ENCODE measurements at regions not wholly inside any gene's neighbourhood (a gene's known extent, or its start where the extent isn't known, plus 50 kb on each side); places are given as distances from the start of the nearest gene placed in this dataset.
"Not testable (repeated sequence)": the region's sequence is repeated elsewhere in the genome, so short reads cannot be mapped to it uniquely, and the experiment has no call there.

GRCh38 chr3:73828348-73828747, 203.6 kb upstream of the PDZRN3 start:
- Mint-ChIP-seq H3K27me3 (ENCODE audit: low read depth) (no peaks in the 10 kb centered on the region), H3K9me3 (peaks cover under 1% of the 10 kb centered on the region), H3K36me3 (ENCODE audit: low read depth) (no peaks in the 10 kb centered on the region), H3K27ac (ENCODE audit: unreplicated experiment) (no peak overlapping the region), H3K4me3 (no peak overlapping the region), H3K4me1 (no peaks in the 10 kb centered on the region)
- no peak for DNase-seq (ENCODE audit: low read depth, low spot score)
- TF ChIP-seq, protein P1, sequence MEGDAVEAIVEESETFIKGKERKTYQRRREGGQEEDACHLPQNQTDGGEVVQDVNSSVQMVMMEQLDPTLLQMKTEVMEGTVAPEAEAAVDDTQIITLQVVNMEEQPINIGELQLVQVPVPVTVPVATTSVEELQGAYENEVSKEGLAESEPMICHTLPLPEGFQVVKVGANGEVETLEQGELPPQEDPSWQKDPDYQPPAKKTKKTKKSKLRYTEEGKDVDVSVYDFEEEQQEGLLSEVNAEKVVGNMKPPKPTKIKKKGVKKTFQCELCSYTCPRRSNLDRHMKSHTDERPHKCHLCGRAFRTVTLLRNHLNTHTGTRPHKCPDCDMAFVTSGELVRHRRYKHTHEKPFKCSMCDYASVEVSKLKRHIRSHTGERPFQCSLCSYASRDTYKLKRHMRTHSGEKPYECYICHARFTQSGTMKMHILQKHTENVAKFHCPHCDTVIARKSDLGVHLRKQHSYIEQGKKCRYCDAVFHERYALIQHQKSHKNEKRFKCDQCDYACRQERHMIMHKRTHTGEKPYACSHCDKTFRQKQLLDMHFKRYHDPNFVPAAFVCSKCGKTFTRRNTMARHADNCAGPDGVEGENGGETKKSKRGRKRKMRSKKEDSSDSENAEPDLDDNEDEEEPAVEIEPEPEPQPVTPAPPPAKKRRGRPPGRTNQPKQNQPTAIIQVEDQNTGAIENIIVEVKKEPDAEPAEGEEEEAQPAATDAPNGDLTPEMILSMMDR (conservative IDR thresholded peaks at IDR 0.05), result no peak

GRCh38 chr3:73827725-73828211, 203.0 kb upstream of the PDZRN3 start:
- no peaks in the 10 kb centered on the region for H3K4me1 Mint-ChIP-seq
- H3K27ac Mint-ChIP-seq (ENCODE audit: unreplicated experiment), result peak overlapping the region; percentile 44

DNA sequence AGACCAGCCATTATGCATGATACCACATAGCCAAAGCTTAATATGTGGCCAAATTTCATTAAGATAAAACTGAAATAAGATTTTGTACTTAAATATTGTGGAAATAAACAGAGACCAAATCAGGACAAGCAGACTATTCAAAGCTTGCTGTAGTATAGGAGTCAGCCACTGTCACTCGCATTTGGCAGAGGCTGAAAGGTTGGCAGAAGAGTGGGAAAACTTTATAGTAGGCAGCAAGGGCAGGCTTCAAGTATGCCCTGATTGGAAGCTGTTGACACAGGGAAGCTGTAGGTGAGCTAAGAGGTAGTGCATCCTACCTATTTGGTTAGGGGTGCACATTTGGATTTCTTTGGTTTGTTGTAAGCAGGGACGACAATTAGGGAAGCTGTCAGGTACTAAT, 202.5 kb upstream of the PDZRN3 start:
- no peak for DNase-seq (ENCODE audit: low read depth, low spot score)
- Mint-ChIP-seq H3K9me3 (peaks cover 6% of the 10 kb centered on the region), H3K27me3 (ENCODE audit: low read depth) (no peaks in the 10 kb centered on the region), H3K4me3 (no peak overlapping the region), H3K27ac (ENCODE audit: unreplicated experiment) (no peak overlapping the region), H3K36me3 (ENCODE audit: low read depth) (no peaks in the 10 kb centered on the region), H3K4me1 (no peaks in the 10 kb centered on the region)
- TF ChIP-seq, protein P1 (conservative IDR thresholded peaks at IDR 0.05), result no peak

More at GRCh38 chr3:73827725-73828211, 203.0 kb upstream of the PDZRN3 start:
- DNase-seq (ENCODE audit: low read depth, low spot score), result no peak
- Mint-ChIP-seq H3K36me3 (ENCODE audit: low read depth) (no peaks in the 10 kb centered on the region), H3K9me3 (peaks cover 2% of the 10 kb centered on the region), H3K4me3 (no peak overlapping the region), H3K27me3 (ENCODE audit: low read depth) (no peaks in the 10 kb centered on the region)
- TF ChIP-seq, protein P1 (conservative IDR thresholded peaks at IDR 0.05), result no peak

GRCh38 chr3:73820896-73821295, 196.2 kb upstream of the PDZRN3 start:
- DNase-seq (ENCODE audit: low read depth, low spot score); H3K4me3 Mint-ChIP-seq; H3K27me3 Mint-ChIP-seq (ENCODE audit: low read depth); H3K36me3 Mint-ChIP-seq (ENCODE audit: low read depth); H3K27ac Mint-ChIP-seq (ENCODE audit: unreplicated experiment); H3K4me1 Mint-ChIP-seq: not testable (repeated sequence)
- H3K9me3 Mint-ChIP-seq, result peaks cover 16% of the 10 kb centered on the region

- Mint-ChIP-seq H3K4me1 (no peaks in the 10 kb centered on the region), H3K27ac (ENCODE audit: unreplicated experiment) (no peak overlapping the region), H3K4me3 (no peak overlapping the region), H3K27me3 (ENCODE audit: low read depth) (no peaks in the 10 kb centered on the region), H3K36me3 (ENCODE audit: low read depth) (peaks cover 6% of the 10 kb centered on the region), H3K9me3 (peaks cover 16% of the 10 kb centered on the region)
- TF ChIP-seq, protein P1 (conservative IDR thresholded peaks at IDR 0.05), result no peak
- DNase-seq (ENCODE audit: low read depth, low spot score), result no peak
Measured at GRCh38 chr3:73820431-73820830, 195.7 kb upstream of the PDZRN3 start.

DNA sequence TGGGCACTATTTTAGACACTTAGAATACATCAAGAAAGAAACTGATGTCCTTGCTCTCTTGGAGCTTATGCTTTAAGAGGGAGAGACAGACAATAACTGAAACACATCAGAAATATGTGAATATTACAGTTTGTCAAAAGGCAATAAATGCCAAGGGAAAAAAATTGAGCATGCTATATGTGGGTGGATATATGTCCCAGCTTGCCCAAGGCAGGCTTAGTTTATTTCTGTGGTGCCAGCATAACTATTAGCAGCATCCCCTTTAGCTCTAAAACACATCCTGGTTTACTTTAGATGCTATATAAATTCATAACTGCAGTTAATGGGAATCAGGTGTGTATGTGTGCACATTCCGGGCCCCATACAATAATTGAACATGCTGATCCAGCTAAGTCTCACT, 191.2 kb upstream of the PDZRN3 start:
- Mint-ChIP-seq H3K4me3 (no peak overlapping the region), H3K9me3 (peaks cover 6% of the 10 kb centered on the region), H3K27me3 (ENCODE audit: low read depth) (no peaks in the 10 kb centered on the region), H3K4me1 (no peaks in the 10 kb centered on the region), H3K36me3 (ENCODE audit: low read depth) (peaks cover 6% of the 10 kb centered on the region), H3K27ac (ENCODE audit: unreplicated experiment) (no peak overlapping the region)
- DNase-seq (ENCODE audit: low read depth, low spot score), result no peak
- TF ChIP-seq, protein P1 (conservative IDR thresholded peaks at IDR 0.05), result no peak
